Vagina (tissue), 2 donors: ENCODE measurements at regions not wholly inside any gene's neighbourhood (a gene's known extent, or its start where the extent isn't known, plus 50 kb on each side); places are given as distances from the start of the nearest gene placed in this dataset.
"Not testable (repeated sequence)": the region's sequence is repeated elsewhere in the genome, so short reads cannot be mapped to it uniquely, and the experiment has no call there.

ENCODE experiments used
- DNase-seq, 2 donors: peaks; one replicate each; pipeline ENCODE4 v3.0.0-alpha.2; 2017; ENCODE audit errors: extremely low spot score in 2 of 2
- H3K27ac ChIP-seq: fragments of 200-600 bp; sonication (generic); one replicate; pipeline ENCODE4 v1.5.1; 2019
- H3K27me3 ChIP-seq: fragments of 200-600 bp; sonication (generic); one replicate; pipeline ENCODE4 v1.5.1; 2019
- H3K36me3 ChIP-seq, 2 donors: fragments of 200-600 bp; sonication (generic); one replicate each; pipeline ENCODE4 v1.5.1; 2017 to 2019
- H3K4me1 ChIP-seq: fragments of 200-600 bp; sonication (generic); one replicate; pipeline ENCODE4 v1.5.1; 2019
- H3K4me3 ChIP-seq, 2 donors: fragments of 200-600 bp; sonication (generic); 1 replicate in 1 of 2; 2 replicates in 1 of 2; pipeline ENCODE4 v1.5.1; 2016 to 2019
- H3K9me3 ChIP-seq: fragments of 200-600 bp; sonication (generic); one replicate; pipeline ENCODE4 v1.5.1; 2019
- CTCF ChIP-seq, 3 experiments: fragments of 450-650 bp in 2 of 3; fragments of 200-600 bp in 1 of 3; sonication (generic) in 1 of 3; IDR thresholded peaks; one replicate each; pipeline ENCODE4 v1.5.1; 2017 to 2019; ENCODE audit warnings: antibody characterized with exemption in 3 of 3, mild to moderate bottlenecking in 2 of 3, moderate library complexity in 2 of 3
- POLR2A ChIP-seq, 2 donors: fragments of 450-650 bp; IDR thresholded peaks; one replicate each; pipeline ENCODE4 v1.6.1; 2017; ENCODE audit warnings: antibody characterized with exemption in 2 of 2, mild to moderate bottlenecking in 2 of 2, moderate library complexity in 2 of 2
- POLR2AphosphoS5 ChIP-seq, 2 donors: sonication (generic); formaldehyde crosslinking; IDR thresholded peaks; one replicate each; pipeline ENCODE4 v1.9.0; 2017; ENCODE audit warnings: antibody characterized with exemption in 2 of 2, mild to moderate bottlenecking in 2 of 2, low read depth in 1 of 2; ENCODE audit not compliant: insufficient read depth in 1 of 2
- intact Hi-C: fragments of 100-400 bp; cut with DNase I; formaldehyde crosslinking; loops from one replicate; pipeline ENCODE4 v1.15.1; 2023

GRCh38 chr2:84055816-84056215, 403.3 kb downstream of the SUCLG1 start:
- intact Hi-C loops = no loop called here
- TF ChIP-seq CTCF (IDR thresholded peaks at IDR 0.05) (no peak), POLR2AphosphoS5 (IDR thresholded peaks at IDR 0.05; ENCODE audit: insufficient read depth in 1 of 2, low read depth in 1 of 2) (no peak), POLR2A (IDR thresholded peaks at IDR 0.05) (no peak)

GRCh38 chr2:84054577-84054976, 404.5 kb downstream of the SUCLG1 start:
- H3K27me3 ChIP-seq, intact Hi-C loops, H3K27ac ChIP-seq, H3K4me1 ChIP-seq, H3K36me3 ChIP-seq, H3K4me3 ChIP-seq, DNase-seq, H3K9me3 ChIP-seq: not testable (repeated sequence)

More at GRCh38 chr2:84055816-84056215, 403.3 kb downstream of the SUCLG1 start:
- no peak for DNase-seq
- Histone ChIP-seq H3K36me3 (no peaks in the 10 kb centered on the region), H3K27ac (no peak overlapping the region), H3K27me3 (no peaks in the 10 kb centered on the region), H3K4me1 (no peaks in the 10 kb centered on the region), H3K4me3 (no peak overlapping the region), H3K9me3 (no peaks in the 10 kb centered on the region)

GRCh38 chr2:84052913-84053312, 406.2 kb downstream of the SUCLG1 start:
- no peaks in the 10 kb centered on the region for H3K27me3 ChIP-seq
- intact Hi-C loops = no loop called here

GRCh38 chr2:84052043-84052442, 407.0 kb downstream of the SUCLG1 start:
- no peak overlapping the region for H3K4me3 ChIP-seq
- no peaks in the 10 kb centered on the region for H3K36me3 ChIP-seq
- intact Hi-C loops = no loop called here
- TF ChIP-seq POLR2AphosphoS5 (IDR thresholded peaks at IDR 0.05; ENCODE audit: insufficient read depth in 1 of 2, low read depth in 1 of 2) = no peak
- TF ChIP-seq POLR2A (IDR thresholded peaks at IDR 0.05) = no peak
- no peak for TF ChIP-seq CTCF (IDR thresholded peaks at IDR 0.05)
- no peaks in the 10 kb centered on the region for H3K4me1 ChIP-seq
- no peaks in the 10 kb centered on the region for H3K27me3 ChIP-seq
- no peak for DNase-seq
- no peak overlapping the region for H3K27ac ChIP-seq
- no peaks in the 10 kb centered on the region for H3K9me3 ChIP-seq

More at GRCh38 chr2:84052913-84053312, 406.2 kb downstream of the SUCLG1 start:
- Histone ChIP-seq H3K36me3 (no peaks in the 10 kb centered on the region), H3K9me3 (no peaks in the 10 kb centered on the region), H3K4me3 (no peak overlapping the region), H3K27ac (no peak overlapping the region), H3K4me1 (no peaks in the 10 kb centered on the region)
- TF ChIP-seq CTCF (IDR thresholded peaks at IDR 0.05) = no peak
- no peak for TF ChIP-seq POLR2A (IDR thresholded peaks at IDR 0.05)
- no peak for TF ChIP-seq POLR2AphosphoS5 (IDR thresholded peaks at IDR 0.05; ENCODE audit: insufficient read depth in 1 of 2, low read depth in 1 of 2)
- DNase-seq = no peak

- H3K9me3 ChIP-seq = no peaks in the 10 kb centered on the region
- no peaks in the 10 kb centered on the region for H3K27me3 ChIP-seq
- no peak overlapping the region for H3K4me3 ChIP-seq
- H3K4me1 ChIP-seq = no peaks in the 10 kb centered on the region
- intact Hi-C loops = no loop called here
- H3K36me3 ChIP-seq = no peaks in the 10 kb centered on the region
- no peak overlapping the region for H3K27ac ChIP-seq
- TF ChIP-seq CTCF (IDR thresholded peaks at IDR 0.05) (no peak), POLR2AphosphoS5 (IDR thresholded peaks at IDR 0.05; ENCODE audit: insufficient read depth in 1 of 2, low read depth in 1 of 2) (no peak), POLR2A (IDR thresholded peaks at IDR 0.05) (no peak)
- DNase-seq = no peak
These were observed 410.1 kb downstream of the SUCLG1 start for GRCh38 chr2:84048964-84049363.

GRCh38 chr2:84041506-84041905, 417.6 kb downstream of the SUCLG1 start:
- H3K27ac ChIP-seq = no peak overlapping the region
- H3K4me1 ChIP-seq = no peaks in the 10 kb centered on the region
- no peak overlapping the region for H3K4me3 ChIP-seq
- TF ChIP-seq POLR2A (IDR thresholded peaks at IDR 0.05) (no peak), POLR2AphosphoS5 (IDR thresholded peaks at IDR 0.05; ENCODE audit: insufficient read depth in 1 of 2, low read depth in 1 of 2) (no peak), CTCF (IDR thresholded peaks at IDR 0.05) (no peak)
- H3K9me3 ChIP-seq = no peaks in the 10 kb centered on the region
- DNase-seq = no peak
- H3K36me3 ChIP-seq = no peaks in the 10 kb centered on the region
- no peaks in the 10 kb centered on the region for H3K27me3 ChIP-seq
- intact Hi-C loops = no loop called here
